WTC11 (cell line): ENCODE measurements at regions not wholly inside any gene's neighbourhood (a gene's known extent, or its start where the extent isn't known, plus 50 kb on each side); places are given as distances from the start of the nearest gene placed in this dataset.

Experiments
- ATAC-seq: fragments of 200-7000 bp; cut with Tn5 transposase; 2 replicates; pipeline ENCODE4 v1.10.0; 2021; ENCODE audit warnings: mild to moderate bottlenecking, moderate library complexity
- CTCF ChIA-PET: fragments of 300-600 bp; sonication (Branson Sonifier 250); formaldehyde crosslinking; loops from one replicate; lab custom pipeline; 2021; ENCODE audit warnings: antibody characterized with exemption; lab: Charles Lee
- POLR2A ChIA-PET: fragments of 350-600 bp; sonication (Branson Sonifier 250); formaldehyde crosslinking; loops from one replicate; lab custom pipeline; 2021; ENCODE audit warnings: antibody characterized with exemption; lab: Charles Lee
- DNase-seq: peaks from one replicate; pipeline ENCODE4 v3.0.0; 2021; ENCODE audit warnings: low spot score
- H3K27ac Mint-ChIP-seq: 2 replicates; pipeline ENCODE4 v1.8.0; 2021; ENCODE audit warnings: mixed read lengths
- H3K27me3 Mint-ChIP-seq: 2 replicates; pipeline ENCODE4 v1.8.0; 2021; ENCODE audit warnings: low read depth, mild to moderate bottlenecking, moderate library complexity, mixed read lengths
- H3K36me3 Mint-ChIP-seq: 2 replicates; pipeline ENCODE4 v1.8.0; 2021; ENCODE audit warnings: mixed read lengths
- H3K4me1 Mint-ChIP-seq: 2 replicates; pipeline ENCODE4 v1.8.0; 2022; ENCODE audit warnings: mixed read lengths
- H3K4me3 Mint-ChIP-seq: 2 replicates; pipeline ENCODE4 v1.8.0; 2021; ENCODE audit warnings: mild to moderate bottlenecking, moderate library complexity, mixed read lengths
- H3K9me3 Mint-ChIP-seq: 2 replicates; pipeline ENCODE4 v1.8.0; 2021; ENCODE audit warnings: mixed read lengths
- AFF4 ChIP-seq: sonication (generic); formaldehyde crosslinking; IDR thresholded peaks from 2 replicates; pipeline ENCODE4 v1.8.1; 2023; ENCODE audit warnings: mild to moderate bottlenecking, missing genetic modification reagents, borderline replicate concordance
- CREM ChIP-seq: sonication (generic); formaldehyde crosslinking; IDR thresholded peaks from 2 replicates; pipeline ENCODE4 v1.8.1; 2022; ENCODE audit warnings: mild to moderate bottlenecking, missing genetic modification reagents, moderate library complexity
- ERG ChIP-seq: fragments of 250-450 bp; sonication (Bioruptor Pico); IDR thresholded peaks from 2 replicates; pipeline ENCODE4 v1.8.0; 2021; ENCODE audit warnings: mild to moderate bottlenecking
- GRHL2 ChIP-seq: fragments of 250-450 bp; sonication (Bioruptor Pico); IDR thresholded peaks from 2 replicates; pipeline ENCODE4 v1.8.0; 2022; ENCODE audit warnings: mild to moderate bottlenecking, moderate library complexity; ENCODE audit not compliant: insufficient replicate concordance, severe bottlenecking
- HMGA2 ChIP-seq: fragments of 250-450 bp; sonication (Bioruptor Pico); IDR thresholded peaks from 2 replicates; pipeline ENCODE4 v1.4.0; 2021; ENCODE audit warnings: mild to moderate bottlenecking, moderate library complexity
- NFATC4 ChIP-seq: fragments of 250-450 bp; sonication (Bioruptor Pico); IDR thresholded peaks from 2 replicates; pipeline ENCODE4 v1.9.0; 2021; ENCODE audit warnings: mild to moderate bottlenecking
- NR1H2 ChIP-seq: sonication (generic); formaldehyde crosslinking; IDR thresholded peaks from 2 replicates; pipeline ENCODE4 v1.9.0; 2021; ENCODE audit warnings: mild to moderate bottlenecking, moderate library complexity, missing genetic modification reagents
- NR2C2 ChIP-seq: sonication (generic); formaldehyde crosslinking; IDR thresholded peaks from 2 replicates; pipeline ENCODE4 v1.8.0; 2022; ENCODE audit warnings: mild to moderate bottlenecking, missing genetic modification reagents
- PRRX2 ChIP-seq: fragments of 250-450 bp; sonication (Bioruptor Pico); IDR thresholded peaks from 2 replicates; pipeline ENCODE4 v1.8.0; 2021; ENCODE audit warnings: mild to moderate bottlenecking
- SMAD3 ChIP-seq: sonication (generic); formaldehyde crosslinking; IDR thresholded peaks from 2 replicates; pipeline ENCODE4 v1.8.0; 2022; ENCODE audit warnings: missing genetic modification reagents, mild to moderate bottlenecking, borderline replicate concordance
- USF1 ChIP-seq: sonication (generic); formaldehyde crosslinking; IDR thresholded peaks from 2 replicates; pipeline ENCODE4 v1.8.0; 2022; ENCODE audit warnings: mild to moderate bottlenecking, missing genetic modification reagents
- ZNF232 ChIP-seq: sonication (generic); formaldehyde crosslinking; IDR thresholded peaks from 2 replicates; pipeline ENCODE4 v1.8.0; 2022; ENCODE audit warnings: mild to moderate bottlenecking, missing genetic modification reagents
- ZNF423 ChIP-seq: fragments of 250-450 bp; sonication (Bioruptor Pico); IDR thresholded peaks from 2 replicates; pipeline ENCODE4 v2.1.2; 2022; ENCODE audit warnings: mild to moderate bottlenecking, moderate library complexity
- ZNF671 ChIP-seq: fragments of 250-450 bp; sonication (Bioruptor Pico); IDR thresholded peaks from 2 replicates; pipeline ENCODE4 v1.8.0; 2021; ENCODE audit warnings: mild to moderate bottlenecking
- ZSCAN18 ChIP-seq: fragments of 250-450 bp; sonication (Bioruptor Pico); IDR thresholded peaks from 2 replicates; pipeline ENCODE4 v2.1.2; 2022; ENCODE audit warnings: mild to moderate bottlenecking, moderate library complexity
- TF ChIP-seq, protein P1 (sequence below): fragments of 200-600 bp; IDR thresholded peaks from 2 replicates; pipeline ENCODE4 v1.8.0; 2022; ENCODE audit warnings: antibody characterized with exemption
- TF ChIP-seq, protein P2 (sequence below): sonication (generic); formaldehyde crosslinking; IDR thresholded peaks from 2 replicates; pipeline ENCODE4 v1.8.0; 2022; ENCODE audit warnings: mild to moderate bottlenecking, missing genetic modification reagents
- TF ChIP-seq, protein P3 (sequence below): sonication (generic); formaldehyde crosslinking; conservative IDR thresholded peaks from 2 replicates; pipeline ENCODE4 v1.8.1; 2023; ENCODE audit warnings: mild to moderate bottlenecking, low read depth, missing genetic modification reagents, moderate library complexity
- TF ChIP-seq, protein P4 (sequence below): sonication (generic); formaldehyde crosslinking; conservative IDR thresholded peaks from 2 replicates; pipeline ENCODE4 v1.8.1; 2022; ENCODE audit warnings: mild to moderate bottlenecking, missing genetic modification reagents
- TF ChIP-seq, protein P5 (sequence below): sonication (generic); formaldehyde crosslinking; IDR thresholded peaks from 2 replicates; pipeline ENCODE4 v1.8.1; 2023; ENCODE audit warnings: mild to moderate bottlenecking, missing genetic modification reagents, moderate library complexity

- TF ChIP-seq, protein P1, sequence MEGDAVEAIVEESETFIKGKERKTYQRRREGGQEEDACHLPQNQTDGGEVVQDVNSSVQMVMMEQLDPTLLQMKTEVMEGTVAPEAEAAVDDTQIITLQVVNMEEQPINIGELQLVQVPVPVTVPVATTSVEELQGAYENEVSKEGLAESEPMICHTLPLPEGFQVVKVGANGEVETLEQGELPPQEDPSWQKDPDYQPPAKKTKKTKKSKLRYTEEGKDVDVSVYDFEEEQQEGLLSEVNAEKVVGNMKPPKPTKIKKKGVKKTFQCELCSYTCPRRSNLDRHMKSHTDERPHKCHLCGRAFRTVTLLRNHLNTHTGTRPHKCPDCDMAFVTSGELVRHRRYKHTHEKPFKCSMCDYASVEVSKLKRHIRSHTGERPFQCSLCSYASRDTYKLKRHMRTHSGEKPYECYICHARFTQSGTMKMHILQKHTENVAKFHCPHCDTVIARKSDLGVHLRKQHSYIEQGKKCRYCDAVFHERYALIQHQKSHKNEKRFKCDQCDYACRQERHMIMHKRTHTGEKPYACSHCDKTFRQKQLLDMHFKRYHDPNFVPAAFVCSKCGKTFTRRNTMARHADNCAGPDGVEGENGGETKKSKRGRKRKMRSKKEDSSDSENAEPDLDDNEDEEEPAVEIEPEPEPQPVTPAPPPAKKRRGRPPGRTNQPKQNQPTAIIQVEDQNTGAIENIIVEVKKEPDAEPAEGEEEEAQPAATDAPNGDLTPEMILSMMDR, result no peak
- TF ChIP-seq SMAD3 (CRISPR knock-in tag) (no peak), PRRX2 (CRISPR knock-in tag) (no peak)
- TF ChIP-seq, protein P2, sequence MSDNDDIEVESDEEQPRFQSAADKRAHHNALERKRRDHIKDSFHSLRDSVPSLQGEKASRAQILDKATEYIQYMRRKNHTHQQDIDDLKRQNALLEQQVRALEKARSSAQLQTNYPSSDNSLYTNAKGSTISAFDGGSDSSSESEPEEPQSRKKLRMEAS (CRISPR knock-in tag), result no peak
- TF ChIP-seq, protein P3, sequence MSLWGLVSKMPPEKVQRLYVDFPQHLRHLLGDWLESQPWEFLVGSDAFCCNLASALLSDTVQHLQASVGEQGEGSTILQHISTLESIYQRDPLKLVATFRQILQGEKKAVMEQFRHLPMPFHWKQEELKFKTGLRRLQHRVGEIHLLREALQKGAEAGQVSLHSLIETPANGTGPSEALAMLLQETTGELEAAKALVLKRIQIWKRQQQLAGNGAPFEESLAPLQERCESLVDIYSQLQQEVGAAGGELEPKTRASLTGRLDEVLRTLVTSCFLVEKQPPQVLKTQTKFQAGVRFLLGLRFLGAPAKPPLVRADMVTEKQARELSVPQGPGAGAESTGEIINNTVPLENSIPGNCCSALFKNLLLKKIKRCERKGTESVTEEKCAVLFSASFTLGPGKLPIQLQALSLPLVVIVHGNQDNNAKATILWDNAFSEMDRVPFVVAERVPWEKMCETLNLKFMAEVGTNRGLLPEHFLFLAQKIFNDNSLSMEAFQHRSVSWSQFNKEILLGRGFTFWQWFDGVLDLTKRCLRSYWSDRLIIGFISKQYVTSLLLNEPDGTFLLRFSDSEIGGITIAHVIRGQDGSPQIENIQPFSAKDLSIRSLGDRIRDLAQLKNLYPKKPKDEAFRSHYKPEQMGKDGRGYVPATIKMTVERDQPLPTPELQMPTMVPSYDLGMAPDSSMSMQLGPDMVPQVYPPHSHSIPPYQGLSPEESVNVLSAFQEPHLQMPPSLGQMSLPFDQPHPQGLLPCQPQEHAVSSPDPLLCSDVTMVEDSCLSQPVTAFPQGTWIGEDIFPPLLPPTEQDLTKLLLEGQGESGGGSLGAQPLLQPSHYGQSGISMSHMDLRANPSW (CRISPR knock-in tag), result no peak
Measured at GRCh38 chr2:239864247-239865058, 160.7 kb downstream of the NDUFA10 start (continued).

DNA sequence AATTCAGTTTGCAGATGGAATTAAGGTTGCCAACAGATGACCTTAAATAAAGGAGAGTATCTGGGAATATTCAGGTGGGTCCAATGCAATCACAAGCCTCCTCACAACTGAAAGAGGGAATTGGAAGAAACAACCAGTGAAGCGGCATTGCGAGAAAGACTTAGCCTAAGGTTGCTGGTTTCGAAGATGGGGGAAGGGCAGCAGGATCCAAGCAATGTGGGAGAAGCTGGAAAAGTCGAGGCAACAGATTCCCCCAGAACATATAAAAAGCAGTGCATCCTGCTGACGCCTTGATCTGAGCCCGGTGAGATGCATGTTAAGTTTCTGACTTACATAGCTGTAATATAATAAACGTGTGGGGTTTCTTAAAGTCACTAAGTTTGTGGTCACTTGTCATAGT, 162.5 kb downstream of the NDUFA10 start:
- no peak for DNase-seq
- Mint-ChIP-seq H3K4me3 (no peak overlapping the region), H3K27me3 (no peaks in the 10 kb centered on the region), H3K4me1 (no peaks in the 10 kb centered on the region), H3K9me3 (peaks cover 5% of the 10 kb centered on the region; the same call in 1 of the 2 replicates), H3K36me3 (no peaks in the 10 kb centered on the region; the same call in 1 of the 2 replicates), H3K27ac (no peak overlapping the region)
- ATAC-seq, result no peak
- POLR2A ChIA-PET, result no interaction called here
- CTCF ChIA-PET, result interaction anchor here (0.9 kb wide), 1 partner anchor 72 kb away, joined by 3 read pairs; no protein-coding TSS in a partner anchor
- TF ChIP-seq NR1H2 (CRISPR knock-in tag) (no peak), CREM (CRISPR knock-in tag) (no peak), AFF4 (no peak), ZNF671 (CRISPR knock-in tag) (no peak), GRHL2 (CRISPR knock-in tag) (no peak), NR2C2 (CRISPR knock-in tag) (no peak), ERG (CRISPR knock-in tag) (no peak), SMAD3 (CRISPR knock-in tag) (no peak), ZSCAN18 (CRISPR knock-in tag) (no peak), ZNF423 (CRISPR knock-in tag) (no peak), USF1 (CRISPR knock-in tag) (no peak), HMGA2 (no peak), ZNF232 (CRISPR knock-in tag) (no peak), NFATC4 (CRISPR knock-in tag) (no peak)
- TF ChIP-seq, protein P4, sequence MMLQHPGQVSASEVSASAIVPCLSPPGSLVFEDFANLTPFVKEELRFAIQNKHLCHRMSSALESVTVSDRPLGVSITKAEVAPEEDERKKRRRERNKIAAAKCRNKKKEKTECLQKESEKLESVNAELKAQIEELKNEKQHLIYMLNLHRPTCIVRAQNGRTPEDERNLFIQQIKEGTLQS (CRISPR knock-in tag), result no peak
- TF ChIP-seq, protein P5, sequence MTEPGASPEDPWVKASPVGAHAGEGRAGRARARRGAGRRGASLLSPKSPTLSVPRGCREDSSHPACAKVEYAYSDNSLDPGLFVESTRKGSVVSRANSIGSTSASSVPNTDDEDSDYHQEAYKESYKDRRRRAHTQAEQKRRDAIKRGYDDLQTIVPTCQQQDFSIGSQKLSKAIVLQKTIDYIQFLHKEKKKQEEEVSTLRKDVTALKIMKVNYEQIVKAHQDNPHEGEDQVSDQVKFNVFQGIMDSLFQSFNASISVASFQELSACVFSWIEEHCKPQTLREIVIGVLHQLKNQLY (CRISPR knock-in tag), result no peak
- TF ChIP-seq, all 79 proteins: peak for 0
